ENCODE measurements at regions not wholly inside any gene's neighbourhood (a gene's known extent, or its start where the extent isn't known, plus 50 kb on each side); places are given as distances from the start of the nearest gene placed in this dataset.

- in situ Hi-C loops (cut with MboI; ENCODE audit: low pct_unique_long_range_greater_than_20kb, low sequenced_read_pairs, unreplicated experiment) = loop anchor here (10.0 kb wide), 1 partner anchor 240 kb away; no protein-coding TSS in a partner anchor
- no peak for TF ChIP-seq CTCF (IDR thresholded peaks at IDR 0.05; ENCODE audit: extremely low read depth, insufficient read depth, missing control alignments)
- no peak for DNase-seq (ENCODE audit: low spot score)
Observed at GRCh38 chr6:3984494-3984893, 94.4 kb downstream of the FAM217A start.

GRCh38 chr6:3986241-3986640, 92.7 kb downstream of the FAM217A start:
- no peak for DNase-seq (ENCODE audit: low spot score)
- TF ChIP-seq CTCF (IDR thresholded peaks at IDR 0.05; ENCODE audit: extremely low read depth, insufficient read depth, missing control alignments) = no peak
- in situ Hi-C loops (cut with MboI; ENCODE audit: low pct_unique_long_range_greater_than_20kb, low sequenced_read_pairs, unreplicated experiment) = loop anchor here (10.0 kb wide), 1 partner anchor 241 kb away; no protein-coding TSS in a partner anchor

GRCh38 chr6:3987053-3987452, 91.9 kb downstream of the FAM217A start:
- no peak for DNase-seq (ENCODE audit: low spot score)
- no peak for TF ChIP-seq CTCF (IDR thresholded peaks at IDR 0.05; ENCODE audit: extremely low read depth, insufficient read depth, missing control alignments)
- in situ Hi-C loops (cut with MboI; ENCODE audit: low pct_unique_long_range_greater_than_20kb, low sequenced_read_pairs, unreplicated experiment) = loop anchor here (10.0 kb wide), 1 partner anchor 242 kb away; no protein-coding TSS in a partner anchor

GRCh38 chr6:3987576-3987975, 91.4 kb downstream of the FAM217A start:
- in situ Hi-C loops (cut with MboI; ENCODE audit: low pct_unique_long_range_greater_than_20kb, low sequenced_read_pairs, unreplicated experiment) = loop anchor here (10.0 kb wide), 1 partner anchor 243 kb away; no protein-coding TSS in a partner anchor
- DNase-seq (ENCODE audit: low spot score) = no peak
- no peak for TF ChIP-seq CTCF (IDR thresholded peaks at IDR 0.05; ENCODE audit: extremely low read depth, insufficient read depth, missing control alignments)

GRCh38 chr6:3990692-3991491, 88.0 kb downstream of the FAM217A start:
- peak; percentile 91 for TF ChIP-seq CTCF (IDR thresholded peaks at IDR 0.05; ENCODE audit: extremely low read depth, insufficient read depth, missing control alignments)
- DNase-seq (ENCODE audit: low spot score) = peak; percentile 61
- in situ Hi-C loops (cut with MboI; ENCODE audit: low pct_unique_long_range_greater_than_20kb, low sequenced_read_pairs, unreplicated experiment) = no loop called here

GRCh38 chr6:3991941-3992340, 87.0 kb downstream of the FAM217A start:
- DNase-seq (ENCODE audit: low spot score) = no peak
- in situ Hi-C loops (cut with MboI; ENCODE audit: low pct_unique_long_range_greater_than_20kb, low sequenced_read_pairs, unreplicated experiment) = no loop called here
- TF ChIP-seq CTCF (IDR thresholded peaks at IDR 0.05; ENCODE audit: extremely low read depth, insufficient read depth, missing control alignments) = no peak
